ENCODE measurements at regions not wholly inside any gene's neighbourhood (a gene's known extent, or its start where the extent isn't known, plus 50 kb on each side); places are given as distances from the start of the nearest gene placed in this dataset.

DNA sequence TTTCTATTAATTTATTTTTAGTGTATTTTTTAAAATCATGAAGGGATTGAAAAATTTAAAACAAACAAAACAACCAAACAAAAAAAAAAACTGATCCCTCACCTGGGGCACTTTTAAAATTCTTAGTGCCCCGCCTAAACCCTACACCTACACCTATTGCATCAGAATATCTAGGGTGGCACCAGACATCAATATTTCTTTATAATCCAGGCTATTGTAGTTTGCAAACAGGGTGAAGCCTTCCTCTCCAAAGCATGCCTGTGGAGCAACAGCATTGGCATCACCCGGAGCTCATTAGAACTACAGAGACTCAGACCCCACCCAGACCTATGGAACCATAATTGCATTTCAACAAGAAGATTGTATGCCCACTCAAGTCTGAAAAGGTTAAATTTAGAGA is 54.9 kb upstream of the ACP3 start:
- Histone ChIP-seq H3K4me1 (no peaks in the 10 kb centered on the region), H3K4me3 (ENCODE audit: low read depth, low read length) (no peak overlapping the region), H3K36me3 (ENCODE audit: control insufficient read depth, insufficient read depth, low read length) (no peaks in the 10 kb centered on the region), H3K9me3 (no peaks in the 10 kb centered on the region), H3K27me3 (replicated peaks; ENCODE audit: control insufficient read depth, insufficient read depth, low read length) (no peaks in the 10 kb centered on the region)
- Mint-ChIP-seq H3K9me3 (ENCODE audit: unreplicated experiment) (peaks cover 11% of the 10 kb centered on the region), H3K27ac (ENCODE audit: unreplicated experiment) (no peak overlapping the region), H3K36me3 (ENCODE audit: insufficient read depth, unreplicated experiment) (no peaks in the 10 kb centered on the region), H3K4me3 (ENCODE audit: unreplicated experiment) (no peak overlapping the region), H3K4me1 (ENCODE audit: low read depth, unreplicated experiment) (peaks cover 3% of the 10 kb centered on the region), H3K27me3 (ENCODE audit: insufficient read depth, unreplicated experiment) (no peaks in the 10 kb centered on the region)
- intact Hi-C loops (cut with micrococcal nuclease; ENCODE audit: unreplicated experiment), result no loop called here
- TF ChIP-seq, protein P1, sequence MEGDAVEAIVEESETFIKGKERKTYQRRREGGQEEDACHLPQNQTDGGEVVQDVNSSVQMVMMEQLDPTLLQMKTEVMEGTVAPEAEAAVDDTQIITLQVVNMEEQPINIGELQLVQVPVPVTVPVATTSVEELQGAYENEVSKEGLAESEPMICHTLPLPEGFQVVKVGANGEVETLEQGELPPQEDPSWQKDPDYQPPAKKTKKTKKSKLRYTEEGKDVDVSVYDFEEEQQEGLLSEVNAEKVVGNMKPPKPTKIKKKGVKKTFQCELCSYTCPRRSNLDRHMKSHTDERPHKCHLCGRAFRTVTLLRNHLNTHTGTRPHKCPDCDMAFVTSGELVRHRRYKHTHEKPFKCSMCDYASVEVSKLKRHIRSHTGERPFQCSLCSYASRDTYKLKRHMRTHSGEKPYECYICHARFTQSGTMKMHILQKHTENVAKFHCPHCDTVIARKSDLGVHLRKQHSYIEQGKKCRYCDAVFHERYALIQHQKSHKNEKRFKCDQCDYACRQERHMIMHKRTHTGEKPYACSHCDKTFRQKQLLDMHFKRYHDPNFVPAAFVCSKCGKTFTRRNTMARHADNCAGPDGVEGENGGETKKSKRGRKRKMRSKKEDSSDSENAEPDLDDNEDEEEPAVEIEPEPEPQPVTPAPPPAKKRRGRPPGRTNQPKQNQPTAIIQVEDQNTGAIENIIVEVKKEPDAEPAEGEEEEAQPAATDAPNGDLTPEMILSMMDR (IDR thresholded peaks at IDR 0.05; ENCODE audit: insufficient read depth in 1 of 2, low read depth in 1 of 2, low read length in 1 of 2, severe bottlenecking in 1 of 2, unreplicated experiment in 1 of 2), result no peak
- ChIA-PET POLR2A (no interaction called here), CTCF (no interaction called here)
- DNase-seq, result no peak
- no TSS peak for BruUV-seq (replicated peaks)

- Mint-ChIP-seq H3K27me3 (ENCODE audit: insufficient read depth, unreplicated experiment) (no peaks in the 10 kb centered on the region), H3K9me3 (ENCODE audit: unreplicated experiment) (peaks cover 16% of the 10 kb centered on the region), H3K4me1 (ENCODE audit: low read depth, unreplicated experiment) (peaks cover 7% of the 10 kb centered on the region), H3K36me3 (ENCODE audit: insufficient read depth, unreplicated experiment) (no peaks in the 10 kb centered on the region), H3K4me3 (ENCODE audit: unreplicated experiment) (no peak overlapping the region), H3K27ac (ENCODE audit: unreplicated experiment) (no peak overlapping the region)
- Histone ChIP-seq H3K9me3 (no peaks in the 10 kb centered on the region), H3K4me3 (ENCODE audit: low read depth, low read length) (no peak overlapping the region), H3K27me3 (replicated peaks; ENCODE audit: control insufficient read depth, insufficient read depth, low read length) (no peaks in the 10 kb centered on the region), H3K36me3 (ENCODE audit: control insufficient read depth, insufficient read depth, low read length) (no peaks in the 10 kb centered on the region), H3K4me1 (no peaks in the 10 kb centered on the region)
- ChIA-PET POLR2A (no interaction called here), CTCF (no interaction called here)
- BruUV-seq (replicated peaks), result no TSS peak
- intact Hi-C loops (cut with micrococcal nuclease; ENCODE audit: unreplicated experiment), result no loop called here
- DNase-seq, result no peak
- TF ChIP-seq, protein P1 (IDR thresholded peaks at IDR 0.05; ENCODE audit: insufficient read depth in 1 of 2, low read depth in 1 of 2, low read length in 1 of 2, severe bottlenecking in 1 of 2, unreplicated experiment in 1 of 2), result no peak
These were observed 54.3 kb upstream of the ACP3 start for GRCh38 chr3:132262956-132263355.

DNA sequence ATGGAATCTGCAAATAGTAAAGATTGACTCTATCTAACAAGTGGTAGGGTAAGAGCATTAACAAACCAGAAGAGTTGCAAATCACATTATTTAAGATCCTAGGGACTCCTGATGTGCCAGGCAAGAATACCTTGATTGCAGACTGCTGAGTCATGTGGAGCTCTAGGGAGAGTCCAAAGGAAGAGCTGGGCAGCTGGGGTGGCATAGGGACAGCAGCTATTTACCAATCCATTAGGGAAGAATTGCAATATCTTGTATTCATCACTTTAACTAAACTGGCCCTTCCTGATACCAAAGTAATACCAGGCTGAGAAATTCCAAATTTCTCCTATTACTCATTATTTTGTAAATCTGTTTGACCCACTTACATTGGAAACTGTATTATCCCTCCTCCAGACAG is 52.2 kb upstream of the ACP3 start:
- ChIA-PET CTCF (no interaction called here), POLR2A (no interaction called here)
- H3K4me3 Mint-ChIP-seq (ENCODE audit: unreplicated experiment), result no peak overlapping the region
- no peaks in the 10 kb centered on the region for H3K9me3 ChIP-seq
- H3K4me1 ChIP-seq, result no peaks in the 10 kb centered on the region
- intact Hi-C loops (cut with micrococcal nuclease; ENCODE audit: unreplicated experiment), result no loop called here
- BruUV-seq (replicated peaks), result no TSS peak
- no peak for DNase-seq
- no peak overlapping the region for H3K27ac Mint-ChIP-seq (ENCODE audit: unreplicated experiment)
- H3K9me3 Mint-ChIP-seq (ENCODE audit: unreplicated experiment), result peaks cover 16% of the 10 kb centered on the region
- H3K27me3 Mint-ChIP-seq (ENCODE audit: insufficient read depth, unreplicated experiment), result no peaks in the 10 kb centered on the region
- TF ChIP-seq, protein P1 (IDR thresholded peaks at IDR 0.05; ENCODE audit: insufficient read depth in 1 of 2, low read depth in 1 of 2, low read length in 1 of 2, severe bottlenecking in 1 of 2, unreplicated experiment in 1 of 2), result no peak
- H3K4me1 Mint-ChIP-seq (ENCODE audit: low read depth, unreplicated experiment), result peaks cover 7% of the 10 kb centered on the region
- H3K36me3 ChIP-seq (ENCODE audit: control insufficient read depth, insufficient read depth, low read length), result no peaks in the 10 kb centered on the region
- H3K4me3 ChIP-seq (ENCODE audit: low read depth, low read length), result no peak overlapping the region
- no peaks in the 10 kb centered on the region for H3K27me3 ChIP-seq (replicated peaks; ENCODE audit: control insufficient read depth, insufficient read depth, low read length)
- no peaks in the 10 kb centered on the region for H3K36me3 Mint-ChIP-seq (ENCODE audit: insufficient read depth, unreplicated experiment)
